Stimulated activated CD8-positive, alpha-beta memory T cell treated with anti-CD3 and anti-CD28 coated beads, Interleukin-15, amount 100 ng/mL, for 1 hour (primary cell): ENCODE measurements at regions not wholly inside any gene's neighbourhood (a gene's known extent, or its start where the extent isn't known, plus 50 kb on each side); places are given as distances from the start of the nearest gene placed in this dataset.

ENCODE experiments used
- DNase-seq: peaks from one replicate; pipeline ENCODE4 v3.0.0-alpha.2; 2020; ENCODE audit warnings: low read depth

DNA sequence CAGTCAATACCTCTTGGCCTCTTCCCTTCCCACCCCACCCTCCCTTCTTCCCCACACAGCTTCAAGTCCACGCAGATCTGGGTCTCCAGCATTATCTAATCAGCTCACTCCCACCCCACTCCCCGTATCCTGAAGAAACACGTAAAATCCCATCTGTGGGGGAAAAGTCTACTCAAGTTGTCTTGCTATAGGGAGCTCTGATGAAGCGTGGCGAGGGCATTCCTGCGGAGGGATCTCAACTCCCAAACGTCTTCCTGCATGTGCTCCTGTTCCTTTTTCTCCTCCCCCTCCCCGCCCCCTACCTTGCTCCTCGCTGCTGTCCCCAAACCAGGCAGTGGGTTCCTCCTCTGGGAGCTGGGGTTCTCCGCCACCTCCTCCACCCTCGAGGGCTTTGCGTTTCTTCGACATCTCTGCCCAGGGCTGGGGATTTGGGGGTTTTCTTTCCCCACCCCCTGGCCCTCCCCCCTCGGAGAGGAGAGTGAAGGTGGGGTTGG, 181.8 kb downstream of the TBXT start:
- no peak for DNase-seq

DNA sequence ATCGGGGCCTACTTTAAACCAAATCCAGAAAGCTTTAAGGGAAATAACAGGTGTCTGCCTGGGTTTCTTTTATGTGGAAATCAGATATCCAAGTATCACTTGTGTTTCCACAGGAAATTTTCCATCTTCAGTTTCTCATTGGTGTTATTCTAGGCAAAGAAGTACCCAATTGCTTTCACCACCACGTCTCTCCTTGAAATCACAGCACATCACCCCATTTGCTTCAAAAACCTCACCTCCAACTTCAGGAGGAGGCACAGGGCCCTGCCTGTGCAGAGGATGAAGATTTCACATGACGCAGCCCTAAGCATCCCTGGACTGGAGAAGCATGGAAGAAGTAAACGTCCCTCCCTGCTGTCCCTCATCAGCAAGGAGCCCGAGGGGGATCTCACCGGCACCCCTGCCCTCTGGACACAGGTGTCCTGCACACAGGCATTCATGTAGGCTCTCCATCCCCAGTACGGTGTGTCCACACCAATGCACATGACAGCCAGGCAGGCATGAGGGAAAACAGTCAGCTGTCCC, 182.3 kb downstream of the TBXT start:
- DNase-seq = no peak

DNA sequence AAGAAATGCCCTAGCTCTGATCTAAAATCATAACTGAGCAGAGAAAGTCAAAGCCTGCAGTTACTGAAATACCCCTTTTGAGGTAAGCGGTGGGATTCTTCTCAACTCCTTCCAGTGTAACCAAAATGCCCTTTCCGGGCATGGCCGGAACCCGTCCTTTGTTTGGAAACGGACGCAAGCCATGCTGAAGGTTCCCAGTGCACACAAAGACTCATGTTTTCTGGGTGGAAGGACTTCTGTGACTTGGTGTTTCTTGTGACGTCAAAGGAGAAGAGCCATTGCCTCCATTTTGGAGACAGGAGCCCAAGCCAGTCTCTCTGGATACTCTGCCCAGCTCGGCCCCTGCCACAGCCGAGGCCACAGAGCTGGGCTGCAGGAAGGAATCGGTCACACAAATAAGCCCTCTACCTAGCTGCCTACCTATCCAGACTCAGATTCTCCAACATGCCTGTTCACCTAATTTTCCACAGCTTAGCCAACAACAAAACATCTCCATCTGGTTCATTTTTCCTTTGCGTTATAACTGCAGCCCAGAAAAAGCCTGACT, 182.8 kb downstream of the TBXT start:
- no peak for DNase-seq

GRCh38 chr6:165983112-165984072, 184.3 kb downstream of the TBXT start:
- DNase-seq = no peak

GRCh38 chr6:165978476-165978875, 189.2 kb downstream of the TBXT start:
- DNase-seq = no peak

DNA sequence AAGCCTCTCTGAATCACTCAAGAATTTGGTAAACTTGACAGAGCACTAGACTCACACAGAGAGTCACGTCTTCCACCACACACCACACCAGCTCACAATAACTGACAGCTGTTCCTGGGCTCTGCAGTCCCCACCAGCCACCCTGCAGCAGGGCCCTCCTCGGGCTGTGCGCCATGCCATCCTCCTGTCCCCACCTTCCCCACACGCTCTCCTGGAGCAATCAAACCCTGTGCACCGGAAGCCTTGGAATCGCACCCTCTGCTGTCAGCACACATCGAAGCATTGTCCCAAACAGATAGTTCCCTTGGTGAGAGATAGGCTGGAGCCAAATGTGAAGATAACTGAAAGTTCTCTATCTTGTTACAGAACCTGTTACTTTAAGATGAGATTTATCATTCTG, 191.0 kb downstream of the TBXT start:
- no peak for DNase-seq

DNA sequence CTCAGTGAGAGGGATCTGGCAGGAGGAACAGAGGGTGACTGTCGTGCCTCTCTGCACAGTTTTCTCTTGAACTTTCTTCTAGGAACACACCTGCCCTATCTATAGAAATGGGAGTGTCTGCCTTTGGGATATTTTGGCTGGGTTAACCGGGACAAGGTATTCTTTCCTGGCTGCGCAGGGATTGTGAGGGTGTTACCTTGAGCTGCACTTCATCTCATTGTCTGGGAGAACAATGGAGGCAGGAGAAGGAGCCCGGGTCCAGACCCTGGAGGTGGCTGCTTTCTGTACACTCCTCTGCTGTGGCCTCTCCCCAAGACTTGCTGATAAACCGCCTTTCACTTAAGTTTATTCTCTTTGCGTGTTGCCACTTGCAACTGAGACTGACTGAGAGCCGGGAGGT, 192.8 kb downstream of the TBXT start:
- no peak for DNase-seq

DNA sequence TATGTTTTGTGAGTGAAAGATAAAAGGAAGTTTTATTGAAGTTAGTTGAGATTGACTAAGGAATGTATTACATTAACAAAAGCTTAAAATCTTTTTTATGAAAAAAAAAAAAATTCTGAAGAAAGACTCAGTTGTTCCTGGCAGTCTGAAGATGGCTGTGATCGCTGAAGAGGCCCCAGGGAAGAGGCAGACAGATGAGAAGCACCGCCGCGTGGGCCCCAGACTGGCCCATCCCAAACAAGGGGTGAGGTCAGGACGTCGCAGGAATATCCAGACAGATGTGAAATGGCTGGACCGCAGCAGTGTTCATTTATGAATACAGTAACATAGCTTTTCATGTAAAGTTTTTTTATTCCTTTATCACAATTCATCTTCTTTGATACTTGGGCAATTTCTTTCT, 194.2 kb downstream of the TBXT start:
- no peak for DNase-seq

DNA sequence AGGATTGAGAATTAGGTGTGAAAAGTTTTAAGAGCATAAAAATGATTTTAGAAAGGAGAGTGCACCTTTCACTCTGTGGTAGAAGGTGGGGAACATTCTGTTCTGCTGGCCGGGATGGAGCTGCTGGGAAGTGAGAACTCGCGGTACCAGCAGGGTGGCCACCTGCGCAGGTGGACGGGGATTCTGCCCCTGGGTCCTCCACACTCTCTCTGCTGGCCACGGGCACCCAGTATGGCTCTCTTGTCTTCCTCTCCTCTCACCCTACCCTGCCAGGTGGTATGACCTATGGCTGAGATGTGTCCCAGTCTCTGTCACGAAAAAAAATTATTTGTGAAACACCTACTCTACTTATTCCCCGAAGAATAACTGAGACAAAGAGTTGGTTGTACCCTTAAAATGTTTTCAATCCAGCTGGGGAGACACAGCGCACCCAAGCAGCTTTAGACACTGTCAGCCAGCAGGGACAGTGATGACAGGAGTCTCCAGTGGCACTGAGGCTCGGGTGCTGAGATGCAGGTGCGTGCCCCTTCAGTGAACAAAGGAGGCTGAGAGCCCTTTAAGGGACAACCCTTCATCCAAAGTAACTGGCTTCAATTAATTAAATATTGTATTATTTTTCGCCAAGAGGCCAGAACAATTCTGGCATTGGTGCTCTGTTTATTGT, 195.4 kb downstream of the TBXT start:
- no peak for DNase-seq

- no peak for DNase-seq
Observed at GRCh38 chr6:165971202-165971601, 196.4 kb downstream of the TBXT start.

GRCh38 chr6:165970001-165970400, 197.7 kb downstream of the TBXT start:
- no peak for DNase-seq

DNA sequence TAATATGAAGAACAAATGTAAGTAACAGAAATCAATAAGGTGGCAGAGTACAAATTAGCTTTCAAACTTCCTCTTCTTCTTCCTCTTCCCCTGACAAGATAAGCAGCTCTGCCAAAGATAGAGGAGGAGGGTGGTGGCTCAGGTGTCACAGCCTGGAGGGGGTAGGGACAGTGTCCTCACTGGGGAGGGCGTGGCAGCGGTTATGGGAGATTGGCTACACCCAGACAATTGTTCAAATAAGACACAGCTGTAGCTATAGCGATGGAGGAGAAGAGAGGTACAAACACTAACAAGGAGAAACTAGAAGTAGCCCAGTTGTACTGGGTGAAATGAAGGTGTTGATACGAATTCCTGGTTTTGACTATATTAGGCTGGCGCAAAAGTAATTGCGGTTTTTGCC, 198.5 kb downstream of the TBXT start:
- no peak for DNase-seq

DNA sequence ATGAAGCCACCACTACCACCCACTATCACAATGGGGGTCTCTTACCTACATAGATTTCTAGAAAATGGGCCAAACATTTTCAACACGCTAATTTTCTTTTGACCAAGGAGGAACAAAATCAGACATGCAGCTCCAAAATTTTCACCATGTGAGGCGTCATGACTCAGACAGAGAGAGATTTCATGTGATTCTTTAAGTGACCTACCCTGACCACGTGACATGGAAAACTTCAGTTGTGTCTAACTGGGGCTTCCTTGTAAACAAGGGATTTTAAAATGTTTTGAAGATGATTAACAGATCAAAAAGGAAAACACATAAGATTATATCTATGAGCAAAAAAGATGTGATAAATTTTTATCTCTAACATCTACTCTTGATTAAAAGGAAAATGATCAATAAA, 199.2 kb downstream of the TBXT start:
- DNase-seq = no peak

GRCh38 chr6:165967810-165968407, 199.7 kb downstream of the TBXT start:
- no peak for DNase-seq

DNA sequence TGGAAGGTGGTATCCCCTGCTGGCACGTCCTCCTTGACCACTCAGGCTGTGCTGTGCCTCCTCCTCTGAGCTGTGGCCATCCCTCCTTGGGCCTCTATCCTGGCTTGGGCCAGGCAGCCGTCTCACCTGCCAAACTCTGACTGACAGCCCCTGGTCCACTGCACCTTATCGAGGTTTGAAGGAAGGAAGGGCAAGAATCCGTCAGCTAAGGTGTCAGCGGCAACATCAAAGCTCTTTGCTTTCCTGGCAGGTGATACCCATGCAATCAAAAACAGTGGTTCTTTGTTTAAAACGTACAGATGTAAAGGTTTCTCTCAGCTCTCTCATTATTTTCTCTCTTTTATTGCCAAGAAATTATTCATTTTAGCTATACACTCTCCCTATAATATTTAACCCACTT, 203.9 kb downstream of the TBXT start:
- no peak for DNase-seq

- no peak for DNase-seq
Observed at GRCh38 chr6:165962366-165962765, 205.3 kb downstream of the TBXT start.

GRCh38 chr6:165961233-165961632, 206.4 kb downstream of the TBXT start:
- no peak for DNase-seq

DNA sequence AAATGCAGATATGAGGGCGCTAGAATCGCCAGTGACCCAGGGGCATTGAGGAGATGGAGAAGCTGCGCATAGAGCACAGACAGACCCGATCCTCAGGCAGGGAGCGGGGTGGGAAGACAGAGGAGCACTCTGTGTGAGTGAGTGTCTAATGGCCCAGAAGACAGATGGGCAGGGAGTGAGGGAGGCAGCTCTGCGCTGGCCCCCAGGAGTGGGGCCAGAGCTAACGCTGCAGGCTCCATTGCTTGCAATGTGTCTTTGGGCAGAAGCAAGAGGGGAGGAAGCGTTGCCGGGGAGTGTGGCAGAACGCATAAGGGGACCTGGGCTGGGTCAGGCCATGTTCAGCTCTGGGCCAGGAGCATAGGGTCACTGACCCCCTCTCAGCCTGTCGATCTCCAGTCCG, 207.0 kb downstream of the TBXT start:
- DNase-seq = no peak

DNA sequence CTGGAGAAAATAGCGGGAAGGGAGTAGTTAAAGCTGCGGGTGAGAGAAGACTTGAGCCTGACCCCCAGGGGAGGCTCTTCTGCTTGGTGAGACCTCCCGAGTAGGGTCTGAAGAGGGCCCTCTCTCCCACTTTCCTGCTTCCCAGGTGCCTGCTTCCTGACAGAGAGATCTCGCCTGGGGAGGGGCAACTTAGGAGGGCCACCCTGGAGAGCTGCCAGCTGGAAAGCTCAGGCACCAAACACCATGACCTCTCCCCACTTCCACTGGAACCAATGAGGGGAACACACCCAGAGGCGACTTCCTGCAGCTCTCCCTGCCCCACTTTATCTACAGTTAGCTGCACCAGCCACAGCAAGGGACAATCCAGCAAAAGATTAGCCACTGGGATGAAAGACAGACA, 208.0 kb downstream of the TBXT start:
- DNase-seq = no peak

- DNase-seq = no peak
Observed at GRCh38 chr6:165956874-165957273, 210.8 kb downstream of the TBXT start.

DNA sequence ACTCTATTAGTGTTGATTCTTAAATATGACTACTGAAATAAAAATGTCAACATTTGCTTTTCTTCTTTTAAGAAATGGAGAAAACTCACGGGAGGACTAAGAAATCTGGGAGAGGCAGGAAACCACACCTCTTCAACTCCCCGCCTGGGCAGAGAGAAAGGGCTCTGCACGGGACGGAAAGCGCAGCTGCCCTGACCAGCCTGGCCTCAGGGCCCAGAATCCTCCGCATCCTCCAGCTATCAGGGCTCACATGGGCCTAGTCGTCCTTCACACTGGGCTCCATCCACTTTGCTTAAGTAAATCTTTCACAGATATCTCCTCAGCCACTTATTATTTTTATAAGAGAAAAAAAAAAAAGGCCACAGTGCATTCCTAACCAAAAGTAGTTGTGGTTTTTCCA, 215.1 kb downstream of the TBXT start:
- no peak for DNase-seq

- DNase-seq = no peak
Observed at GRCh38 chr6:165950316-165950715, 217.3 kb downstream of the TBXT start.
